Keratinocyte (primary cell): ENCODE measurements at regions not wholly inside any gene's neighbourhood (a gene's known extent, or its start where the extent isn't known, plus 50 kb on each side); places are given as distances from the start of the nearest gene placed in this dataset.

Experiments used
- CTCF ChIP-seq, 3 experiments: IDR thresholded peaks in 1 of 3; conservative IDR thresholded peaks in 1 of 3; optimal IDR thresholded peaks in 1 of 3; 2 replicates in 2 of 3; 3 replicates in 1 of 3; pipeline versions ENCODE3 to v1.5.1; 2011; ENCODE audit warnings: low read length in 3 of 3, mild to moderate bottlenecking in 3 of 3, moderate library complexity in 2 of 3, control low read depth in 1 of 3, inconsistent platforms in 1 of 3; ENCODE audit not compliant: insufficient read depth in 2 of 3; ENCODE audit errors: extremely low read depth in 1 of 3
- EZH2 ChIP-seq: IDR thresholded peaks from one replicate; pipeline ENCODE4 v1.6.1; 2012; ENCODE audit warnings: inconsistent platforms, mild to moderate bottlenecking, low read length, moderate library complexity

- TF ChIP-seq CTCF (optimal IDR thresholded peaks at IDR 0.05 in 1 of 3, IDR thresholded peaks at IDR 0.05 in 1 of 3, conservative IDR thresholded peaks at IDR 0.05 in 1 of 3; ENCODE audit: extremely low read depth in 1 of 3, insufficient read depth in 2 of 3, low read length in 3 of 3): no peak
- TF ChIP-seq EZH2: no peak
Observed at GRCh38 chr5:97243353-97243752, 60.3 kb upstream of the RIOK2 start.
